ENCODE measurements at regions not wholly inside any gene's neighbourhood (a gene's known extent, or its start where the extent isn't known, plus 50 kb on each side); places are given as distances from the start of the nearest gene placed in this dataset.

- Histone ChIP-seq H3K4me3 (ENCODE audit: low read depth in 1 of 3, low read length in 3 of 3) (no peak overlapping the region), H3K27me3 (ENCODE audit: control insufficient read depth in 4 of 4, insufficient read depth in 4 of 4, low read length in 3 of 4) (no peaks in the 10 kb centered on the region), H3K9ac (ENCODE audit: low read depth in 1 of 2, low read length in 2 of 2) (no peak overlapping the region), H3K27ac (ENCODE audit: low read depth in 1 of 2, low read length in 2 of 2) (no peak overlapping the region), H3K9me3 (ENCODE audit: control insufficient read depth in 4 of 4, low read length in 3 of 4) (no peaks in the 10 kb centered on the region), H3K4me1 (ENCODE audit: control insufficient read depth in 4 of 4, insufficient read depth in 4 of 4, low read length in 3 of 4) (no peaks in the 10 kb centered on the region), H3K36me3 (ENCODE audit: control insufficient read depth in 4 of 4, insufficient read depth in 3 of 4, low read depth in 1 of 4, low read length in 3 of 4) (no peaks in the 10 kb centered on the region)
- TF ChIP-seq RXRA (IDR thresholded peaks at IDR 0.05) (no peak), CTCF (IDR thresholded peaks at IDR 0.05; ENCODE audit: low read depth, low read length, missing input control) (no peak), HNF4G (IDR thresholded peaks at IDR 0.05) (no peak), ATF3 (IDR thresholded peaks at IDR 0.05) (no peak), SP1 (IDR thresholded peaks at IDR 0.05) (no peak), REST (IDR thresholded peaks at IDR 0.05) (no peak), ZBTB33 (IDR thresholded peaks at IDR 0.05) (no peak), FOXA1 (IDR thresholded peaks at IDR 0.05) (no peak), TAF1 (conservative IDR thresholded peaks at IDR 0.05) (no peak), RAD21 (IDR thresholded peaks at IDR 0.05) (no peak)
- DNase-seq (ENCODE audit: low spot score), result no peak
- WGBS, result 90% methylated on average over 4 of the region's 4 CpGs
Measured at GRCh38 chr11:110951950-110952503, 239.8 kb upstream of the ARHGAP20 start.

GRCh38 chr11:110951037-110951949, 239.1 kb upstream of the ARHGAP20 start:
- Histone ChIP-seq H3K9me3 (ENCODE audit: control insufficient read depth in 4 of 4, low read length in 3 of 4) (no peaks in the 10 kb centered on the region), H3K27ac (ENCODE audit: low read depth in 1 of 2, low read length in 2 of 2) (no peak overlapping the region), H3K4me1 (ENCODE audit: control insufficient read depth in 4 of 4, insufficient read depth in 4 of 4, low read length in 3 of 4) (no peaks in the 10 kb centered on the region), H3K9ac (ENCODE audit: low read depth in 1 of 2, low read length in 2 of 2) (no peak overlapping the region), H3K27me3 (ENCODE audit: control insufficient read depth in 4 of 4, insufficient read depth in 4 of 4, low read length in 3 of 4) (no peaks in the 10 kb centered on the region), H3K36me3 (ENCODE audit: control insufficient read depth in 4 of 4, insufficient read depth in 3 of 4, low read depth in 1 of 4, low read length in 3 of 4) (no peaks in the 10 kb centered on the region), H3K4me3 (ENCODE audit: low read depth in 1 of 3, low read length in 3 of 3) (no peak overlapping the region)
- 79% methylated on average over 5 of the region's 5 CpGs for WGBS
- DNase-seq (ENCODE audit: low spot score), result no peak
- no peak for TF ChIP-seq RXRA (IDR thresholded peaks at IDR 0.05)
- TF ChIP-seq YY1 (IDR thresholded peaks at IDR 0.05), result no peak
- TF ChIP-seq ATF3 (IDR thresholded peaks at IDR 0.05), result no peak
- peak in 1 of 2 donors; percentile 27 for TF ChIP-seq HNF4A (conservative IDR thresholded peaks at IDR 0.05)
- no peak for TF ChIP-seq EGR1 (IDR thresholded peaks at IDR 0.05; ENCODE audit: low read depth in 2 of 2)
- no peak for TF ChIP-seq REST (IDR thresholded peaks at IDR 0.05)
